ENCODE measurements at regions not wholly inside any gene's neighbourhood (a gene's known extent, or its start where the extent isn't known, plus 50 kb on each side); places are given as distances from the start of the nearest gene placed in this dataset.

- no peaks in the 10 kb centered on the region for H3K79me2 ChIP-seq (ENCODE audit: low read length)
- H3K4me2 ChIP-seq (ENCODE audit: low read depth, low read length, poor library complexity, severe bottlenecking), result no peak overlapping the region
- no peak overlapping the region for H3K9ac ChIP-seq (ENCODE audit: low read length)
- no peak overlapping the region for H3K27ac ChIP-seq (ENCODE audit: low read length)
- DNase-seq, result no peak
- no peak overlapping the region for H3K4me3 ChIP-seq (ENCODE audit: low read length)
- no peaks in the 10 kb centered on the region for H3K9me2 ChIP-seq (replicated peaks; ENCODE audit: insufficient read depth, low read length)
- H2AFZ ChIP-seq (ENCODE audit: low read length), result no peak overlapping the region
- no peaks in the 10 kb centered on the region for H3K27me3 ChIP-seq (ENCODE audit: low read length)
- H3K4me1 ChIP-seq (ENCODE audit: low read length), result no peaks in the 10 kb centered on the region
- no peaks in the 10 kb centered on the region for H3K36me3 ChIP-seq (ENCODE audit: insufficient read depth, low read length)
- no peaks in the 10 kb centered on the region for H4K20me1 ChIP-seq (ENCODE audit: insufficient read depth, low read depth, low read length)
- no peaks in the 10 kb centered on the region for H3K9me3 ChIP-seq (ENCODE audit: low read length)
Measured at GRCh38 chr2:216808805-216809425, 50.9 kb downstream of the TNP1 start.

- Histone ChIP-seq H3K9ac (ENCODE audit: low read length) (no peak overlapping the region), H3K36me3 (ENCODE audit: insufficient read depth, low read length) (no peaks in the 10 kb centered on the region), H3K4me3 (ENCODE audit: low read length) (no peak overlapping the region), H3K4me1 (ENCODE audit: low read length) (no peaks in the 10 kb centered on the region), H2AFZ (ENCODE audit: low read length) (no peak overlapping the region), H3K4me2 (ENCODE audit: low read depth, low read length, poor library complexity, severe bottlenecking) (no peak overlapping the region), H3K9me3 (ENCODE audit: low read length) (no peaks in the 10 kb centered on the region), H3K27ac (ENCODE audit: low read length) (no peak overlapping the region), H4K20me1 (ENCODE audit: insufficient read depth, low read depth, low read length) (no peaks in the 10 kb centered on the region), H3K79me2 (ENCODE audit: low read length) (no peaks in the 10 kb centered on the region), H3K27me3 (ENCODE audit: low read length) (no peaks in the 10 kb centered on the region), H3K9me2 (replicated peaks; ENCODE audit: insufficient read depth, low read length) (no peaks in the 10 kb centered on the region)
- no peak for DNase-seq
Measured at GRCh38 chr2:216807857-216808272, 52.0 kb downstream of the TNP1 start.

- Histone ChIP-seq H3K27me3 (ENCODE audit: low read length) (no peaks in the 10 kb centered on the region), H3K9me3 (ENCODE audit: low read length) (no peaks in the 10 kb centered on the region), H4K20me1 (ENCODE audit: insufficient read depth, low read depth, low read length) (no peaks in the 10 kb centered on the region), H3K9me2 (replicated peaks; ENCODE audit: insufficient read depth, low read length) (no peaks in the 10 kb centered on the region), H3K9ac (ENCODE audit: low read length) (no peak overlapping the region), H2AFZ (ENCODE audit: low read length) (no peak overlapping the region), H3K27ac (ENCODE audit: low read length) (no peak overlapping the region), H3K4me2 (ENCODE audit: low read depth, low read length, poor library complexity, severe bottlenecking) (no peak overlapping the region), H3K4me1 (ENCODE audit: low read length) (no peaks in the 10 kb centered on the region), H3K79me2 (ENCODE audit: low read length) (no peaks in the 10 kb centered on the region), H3K36me3 (ENCODE audit: insufficient read depth, low read length) (no peaks in the 10 kb centered on the region), H3K4me3 (ENCODE audit: low read length) (no peak overlapping the region)
- no peak for DNase-seq
Measured at GRCh38 chr2:216804357-216805350, 55.2 kb downstream of the TNP1 start.

GRCh38 chr2:216803791-216804190, 56.1 kb downstream of the TNP1 start:
- H3K27me3 ChIP-seq (ENCODE audit: low read length), result no peaks in the 10 kb centered on the region
- no peaks in the 10 kb centered on the region for H3K4me1 ChIP-seq (ENCODE audit: low read length)
- H3K9me2 ChIP-seq (replicated peaks; ENCODE audit: insufficient read depth, low read length), result no peaks in the 10 kb centered on the region
- H3K27ac ChIP-seq (ENCODE audit: low read length), result no peak overlapping the region
- no peak overlapping the region for H3K4me2 ChIP-seq (ENCODE audit: low read depth, low read length, poor library complexity, severe bottlenecking)
- no peaks in the 10 kb centered on the region for H3K79me2 ChIP-seq (ENCODE audit: low read length)
- no peaks in the 10 kb centered on the region for H3K9me3 ChIP-seq (ENCODE audit: low read length)
- H3K9ac ChIP-seq (ENCODE audit: low read length), result no peak overlapping the region
- H4K20me1 ChIP-seq (ENCODE audit: insufficient read depth, low read depth, low read length), result no peaks in the 10 kb centered on the region
- H3K4me3 ChIP-seq (ENCODE audit: low read length), result no peak overlapping the region
- H2AFZ ChIP-seq (ENCODE audit: low read length), result no peak overlapping the region
- no peaks in the 10 kb centered on the region for H3K36me3 ChIP-seq (ENCODE audit: insufficient read depth, low read length)
- no peak for DNase-seq

- DNase-seq, result no peak
- no peaks in the 10 kb centered on the region for H3K79me2 ChIP-seq (ENCODE audit: low read length)
- H3K9me3 ChIP-seq (ENCODE audit: low read length), result no peaks in the 10 kb centered on the region
- no peaks in the 10 kb centered on the region for H3K4me1 ChIP-seq (ENCODE audit: low read length)
- no peaks in the 10 kb centered on the region for H4K20me1 ChIP-seq (ENCODE audit: insufficient read depth, low read depth, low read length)
- no peak overlapping the region for H3K27ac ChIP-seq (ENCODE audit: low read length)
- no peaks in the 10 kb centered on the region for H3K27me3 ChIP-seq (ENCODE audit: low read length)
- no peak overlapping the region for H2AFZ ChIP-seq (ENCODE audit: low read length)
- H3K9me2 ChIP-seq (replicated peaks; ENCODE audit: insufficient read depth, low read length), result no peaks in the 10 kb centered on the region
- H3K36me3 ChIP-seq (ENCODE audit: insufficient read depth, low read length), result no peaks in the 10 kb centered on the region
- no peak overlapping the region for H3K4me3 ChIP-seq (ENCODE audit: low read length)
- H3K4me2 ChIP-seq (ENCODE audit: low read depth, low read length, poor library complexity, severe bottlenecking), result no peak overlapping the region
- no peak overlapping the region for H3K9ac ChIP-seq (ENCODE audit: low read length)
Measured at GRCh38 chr2:216802516-216803215, 57.2 kb downstream of the TNP1 start.

- H4K20me1 ChIP-seq (ENCODE audit: insufficient read depth, low read depth, low read length), result no peaks in the 10 kb centered on the region
- H3K9me3 ChIP-seq (ENCODE audit: low read length), result no peaks in the 10 kb centered on the region
- H3K36me3 ChIP-seq (ENCODE audit: insufficient read depth, low read length), result no peaks in the 10 kb centered on the region
- no peak overlapping the region for H3K4me2 ChIP-seq (ENCODE audit: low read depth, low read length, poor library complexity, severe bottlenecking)
- DNase-seq, result no peak
- no peaks in the 10 kb centered on the region for H3K79me2 ChIP-seq (ENCODE audit: low read length)
- no peak overlapping the region for H2AFZ ChIP-seq (ENCODE audit: low read length)
- no peaks in the 10 kb centered on the region for H3K9me2 ChIP-seq (replicated peaks; ENCODE audit: insufficient read depth, low read length)
- no peak overlapping the region for H3K9ac ChIP-seq (ENCODE audit: low read length)
- peaks cover 4% of the 10 kb centered on the region; the same call in 1 of the 2 replicates for H3K4me1 ChIP-seq (ENCODE audit: low read length)
- H3K27ac ChIP-seq (ENCODE audit: low read length), result no peak overlapping the region
- H3K27me3 ChIP-seq (ENCODE audit: low read length), result no peaks in the 10 kb centered on the region
- no peak overlapping the region for H3K4me3 ChIP-seq (ENCODE audit: low read length)
Measured at GRCh38 chr2:216800836-216801235, 59.0 kb downstream of the TNP1 start.

- Histone ChIP-seq H3K27me3 (ENCODE audit: low read length) (no peaks in the 10 kb centered on the region), H3K4me1 (ENCODE audit: low read length) (peaks cover 4% of the 10 kb centered on the region; the same call in 1 of the 2 replicates), H3K27ac (ENCODE audit: low read length) (no peak overlapping the region), H3K79me2 (ENCODE audit: low read length) (no peaks in the 10 kb centered on the region), H3K36me3 (ENCODE audit: insufficient read depth, low read length) (no peaks in the 10 kb centered on the region), H3K4me2 (ENCODE audit: low read depth, low read length, poor library complexity, severe bottlenecking) (no peak overlapping the region), H2AFZ (ENCODE audit: low read length) (no peak overlapping the region), H3K9ac (ENCODE audit: low read length) (no peak overlapping the region), H4K20me1 (ENCODE audit: insufficient read depth, low read depth, low read length) (no peaks in the 10 kb centered on the region), H3K4me3 (ENCODE audit: low read length) (no peak overlapping the region), H3K9me3 (ENCODE audit: low read length) (no peaks in the 10 kb centered on the region), H3K9me2 (replicated peaks; ENCODE audit: insufficient read depth, low read length) (no peaks in the 10 kb centered on the region)
- DNase-seq, result no peak
Measured at GRCh38 chr2:216799873-216800431, 59.9 kb downstream of the TNP1 start.
